GM12892 (cell line): ENCODE measurements at regions not wholly inside any gene's neighbourhood (a gene's known extent, or its start where the extent isn't known, plus 50 kb on each side); places are given as distances from the start of the nearest gene placed in this dataset.

Source experiments
- POLR2A ChIP-seq: IDR thresholded peaks from 2 replicates; pipeline ENCODE4 v1.6.1; 2011; ENCODE audit warnings: low read depth, low read length, control low read depth
- POLR2AphosphoS5 ChIP-seq: IDR thresholded peaks from 2 replicates; pipeline ENCODE4 v1.6.1; 2011; ENCODE audit warnings: low read depth, low read length, control low read depth

GRCh38 chr6:149198265-149198664 is 119.2 kb upstream of the TAB2 start:
- TF ChIP-seq POLR2A (no peak), POLR2AphosphoS5 (no peak)
